MM.1S (cell line): ENCODE measurements at regions not wholly inside any gene's neighbourhood (a gene's known extent, or its start where the extent isn't known, plus 50 kb on each side); places are given as distances from the start of the nearest gene placed in this dataset.

Experiments used
- CTCF ChIP-seq: fragments of 300-600 bp; sonication (generic); IDR thresholded peaks from 2 replicates; pipeline ENCODE4 v1.5.1; 2016; ENCODE audit warnings: antibody characterized with exemption, low read length, mixed read lengths
- EZH2 ChIP-seq: fragments of 300-600 bp; sonication (generic); optimal IDR thresholded peaks from 2 replicates; pipeline ENCODE3; 2017; ENCODE audit warnings: low read depth, mild to moderate bottlenecking, antibody characterized with exemption, low read length, mixed read lengths
- EZH2phosphoT487 ChIP-seq: fragments of 300-600 bp; sonication (generic); IDR thresholded peaks from 2 replicates; pipeline ENCODE4 v1.6.1; 2018; ENCODE audit warnings: antibody characterized with exemption, low read length

- TF ChIP-seq CTCF (no peak), EZH2 (no peak), EZH2phosphoT487 (no peak)
These were observed 1442.6 kb upstream of the B3GALT2 start for GRCh38 chr1:194629011-194629410.
